ENCODE measurements at regions not wholly inside any gene's neighbourhood (a gene's known extent, or its start where the extent isn't known, plus 50 kb on each side); places are given as distances from the start of the nearest gene placed in this dataset.
A peak's percentile ranks its signal among the peaks of the same experiment; 100 is the strongest.

- DNase-seq = no peak
These were observed 79.1 kb downstream of the ZNF365 start for GRCh38 chr10:62453274-62453673.

DNA sequence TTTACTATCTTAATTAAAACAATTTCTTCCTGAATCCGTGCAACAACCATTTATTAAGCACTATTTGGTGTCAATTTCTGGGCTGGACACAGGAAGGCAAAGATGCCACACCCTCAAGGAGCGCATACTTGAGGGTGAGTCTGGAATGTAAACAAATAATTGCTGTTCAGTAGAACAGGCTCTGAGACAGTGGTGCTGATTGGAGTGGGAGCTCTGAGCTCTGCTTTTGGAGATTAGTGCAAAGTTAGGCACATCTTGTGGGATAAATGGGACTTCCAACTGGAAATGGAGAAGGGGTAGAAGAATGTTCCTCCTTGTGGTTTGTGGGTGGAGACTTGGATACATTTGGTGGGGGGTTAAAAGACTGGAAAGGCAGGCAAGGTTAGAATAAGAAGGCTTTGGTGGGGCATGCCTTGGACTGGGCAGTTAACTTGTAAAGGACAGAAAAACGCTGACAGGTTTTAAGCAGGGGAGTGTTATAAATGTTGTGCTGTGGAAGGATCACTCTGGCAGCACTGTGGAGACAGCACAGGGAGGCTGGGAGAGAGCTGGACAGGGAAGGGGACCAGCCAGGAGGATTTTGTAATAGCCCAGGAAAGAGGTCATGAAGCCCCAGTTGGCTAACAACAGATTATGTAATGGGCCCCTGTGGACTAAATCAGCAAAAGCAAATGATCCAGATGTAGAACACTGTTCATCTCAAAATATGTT is 80.7 kb downstream of the ZNF365 start:
- peak; percentile 75 for DNase-seq

DNA sequence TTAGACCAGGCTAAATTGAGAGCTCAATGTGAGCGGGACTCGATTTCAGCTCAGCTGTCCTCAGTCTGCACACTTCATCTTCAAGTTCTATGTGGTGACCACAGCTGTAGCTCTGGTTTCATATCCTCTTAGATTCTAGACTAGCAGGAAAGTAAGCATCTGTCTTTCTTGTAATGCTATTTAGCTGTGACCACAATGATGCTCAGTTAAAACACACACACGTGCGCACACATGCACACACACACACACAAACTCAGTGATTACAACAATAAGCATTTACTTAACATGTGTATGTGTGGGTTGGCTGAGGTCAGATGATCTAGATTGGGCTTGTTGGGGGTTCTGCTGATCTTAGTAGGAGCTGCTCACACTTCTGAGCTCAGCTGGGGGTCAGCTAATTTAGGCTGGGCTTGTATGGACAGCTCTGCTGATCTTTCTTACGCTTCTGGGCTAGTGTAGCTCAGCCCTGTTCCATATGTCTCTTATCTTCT is 82.5 kb downstream of the ZNF365 start:
- DNase-seq = peak; percentile 53

DNA sequence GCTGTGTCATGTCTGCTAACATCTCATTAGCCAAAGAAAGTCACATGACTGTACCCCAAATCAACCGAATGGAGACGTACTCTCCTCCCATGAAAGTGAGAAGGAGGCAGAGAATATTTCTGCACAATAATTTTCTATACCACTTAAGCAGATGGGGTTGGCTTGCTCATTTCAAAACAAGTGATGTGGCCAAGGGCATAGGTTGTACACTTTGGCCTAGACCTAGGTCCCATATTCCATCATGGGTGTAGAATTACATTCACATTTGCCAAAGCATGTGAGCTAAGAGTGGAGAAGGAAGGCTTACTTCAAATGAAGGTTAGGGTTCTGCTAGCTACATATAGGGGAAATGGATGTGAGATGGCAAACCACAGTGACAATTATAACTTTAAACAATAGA is 83.0 kb downstream of the ZNF365 start:
- DNase-seq = no peak

DNA sequence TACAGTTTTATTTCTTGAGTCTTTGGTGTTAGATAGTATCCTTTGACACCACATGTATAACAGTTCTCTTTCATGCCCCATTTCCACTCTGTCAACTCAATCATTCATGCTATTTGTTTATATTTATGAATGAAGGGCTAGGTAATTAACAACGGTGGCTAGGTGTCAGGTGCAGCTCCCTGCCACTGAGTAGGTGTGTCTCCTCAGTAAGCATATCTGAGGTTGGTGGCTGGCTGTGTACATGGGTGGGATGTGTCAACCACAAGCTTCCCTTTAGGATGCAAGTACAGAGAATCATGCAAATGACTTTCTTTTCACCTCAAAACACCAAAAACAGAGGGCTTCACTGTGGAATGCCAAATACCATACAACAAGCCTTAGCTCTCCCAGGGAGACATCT is 83.4 kb downstream of the ZNF365 start:
- no peak for DNase-seq

GRCh38 chr10:62459072-62459471 is 84.9 kb downstream of the ZNF365 start:
- DNase-seq = peak; percentile 83

GRCh38 chr10:62459500-62459899 is 85.3 kb downstream of the ZNF365 start:
- DNase-seq = no peak

DNA sequence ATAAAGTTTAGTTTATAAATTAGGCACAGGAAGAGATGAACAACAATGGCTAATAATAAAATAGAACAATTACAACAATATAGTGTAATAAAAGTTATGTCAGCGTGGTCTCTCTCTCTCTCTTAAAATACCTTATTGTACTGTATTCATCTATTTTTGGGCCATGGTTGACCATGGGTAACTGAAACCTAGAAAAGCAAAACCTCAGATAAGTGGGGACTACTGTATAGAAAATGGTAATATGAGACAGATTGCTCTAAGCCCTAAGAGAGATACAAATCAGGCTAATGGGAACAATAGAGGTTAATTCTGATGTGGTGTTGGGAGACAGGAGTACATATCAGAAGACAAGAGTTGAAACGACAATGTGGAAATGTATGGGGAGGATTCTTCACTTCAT is 86.2 kb downstream of the ZNF365 start:
- DNase-seq = no peak

- no peak for DNase-seq
These were observed 87.0 kb downstream of the ZNF365 start for GRCh38 chr10:62461120-62461519.

DNA sequence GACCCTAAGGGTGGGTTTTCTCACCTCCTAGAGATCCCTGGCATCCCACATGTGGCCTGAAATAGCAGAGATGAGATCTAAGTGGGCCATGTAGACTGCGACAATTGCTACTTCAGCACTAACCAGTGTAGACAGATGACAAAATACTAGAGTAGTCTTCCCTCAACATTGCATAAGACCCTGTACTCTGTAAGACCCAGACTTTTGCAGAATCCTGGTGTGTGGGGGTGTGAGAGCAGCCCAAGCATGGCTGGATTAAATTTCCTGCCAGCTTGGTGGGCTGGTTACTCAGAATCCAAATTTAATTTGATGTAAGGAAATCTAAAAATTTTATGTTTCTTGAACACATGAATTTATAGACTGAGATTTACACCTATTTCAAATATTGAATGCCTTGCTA is 88.3 kb downstream of the ZNF365 start:
- DNase-seq = no peak

GRCh38 chr10:62463364-62463763 is 89.2 kb downstream of the ZNF365 start:
- no peak for DNase-seq

GRCh38 chr10:62464308-62464707 is 90.1 kb downstream of the ZNF365 start:
- no peak for DNase-seq

DNA sequence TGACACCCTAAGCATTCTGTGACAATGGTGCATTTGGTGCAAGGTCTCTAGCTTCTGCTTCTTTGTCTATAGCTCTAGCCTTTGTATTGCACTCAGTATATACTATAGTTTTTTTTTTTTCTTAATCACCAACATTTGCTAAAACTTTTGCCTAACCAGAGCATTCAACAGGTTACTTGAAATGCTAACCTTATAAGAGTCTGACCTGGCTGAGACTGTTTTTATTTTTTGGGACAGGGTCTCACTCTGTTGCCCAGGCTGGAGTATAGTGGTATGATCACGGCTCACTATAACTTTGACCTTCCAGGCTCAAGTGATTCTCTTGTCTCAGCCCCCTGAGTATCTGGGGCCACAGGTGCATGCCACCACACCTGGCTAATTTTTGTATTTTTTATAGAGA is 92.4 kb downstream of the ZNF365 start:
- DNase-seq = no peak

GRCh38 chr10:62467527-62467926 is 93.4 kb downstream of the ZNF365 start:
- peak; percentile 46 for DNase-seq

DNA sequence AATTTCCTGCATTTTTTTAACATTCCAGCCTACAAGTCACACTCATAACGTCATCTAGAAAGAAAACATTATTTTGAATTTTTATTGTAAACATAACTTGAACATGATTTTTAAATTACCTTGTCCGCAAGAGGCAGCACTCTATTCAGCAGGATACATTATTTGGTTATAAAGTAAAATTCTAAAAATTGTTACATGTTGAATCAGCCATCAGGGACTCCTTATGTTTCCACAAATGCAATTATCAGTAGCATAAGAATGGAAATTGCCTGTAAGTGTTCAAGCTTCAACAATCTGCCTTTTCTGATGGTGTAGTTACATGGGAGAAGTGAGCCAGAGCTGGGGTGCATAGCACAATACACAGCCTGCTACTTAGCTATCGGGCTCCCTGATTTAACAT is 97.5 kb downstream of the ZNF365 start:
- DNase-seq = peak; percentile 71

DNA sequence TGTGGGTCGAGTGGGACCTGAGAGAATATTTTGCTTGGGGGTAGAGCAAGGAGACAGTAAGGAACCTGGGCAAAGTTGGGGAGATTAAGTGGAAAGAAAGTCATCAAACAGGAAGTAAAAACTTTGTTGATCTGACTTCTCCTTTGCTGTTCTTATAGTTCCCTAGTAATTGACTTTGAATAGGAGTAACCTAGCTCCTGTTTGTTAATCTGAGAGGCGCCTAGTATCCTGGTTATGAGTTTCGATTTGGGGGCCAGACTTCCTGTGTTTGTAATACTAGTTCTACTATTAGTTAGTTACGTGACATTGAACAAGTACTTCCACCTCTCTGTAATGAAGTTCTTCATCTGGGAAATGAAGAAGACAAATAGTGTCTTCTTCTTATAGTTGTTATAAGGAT is 99.1 kb downstream of the ZNF365 start:
- DNase-seq = no peak

DNA sequence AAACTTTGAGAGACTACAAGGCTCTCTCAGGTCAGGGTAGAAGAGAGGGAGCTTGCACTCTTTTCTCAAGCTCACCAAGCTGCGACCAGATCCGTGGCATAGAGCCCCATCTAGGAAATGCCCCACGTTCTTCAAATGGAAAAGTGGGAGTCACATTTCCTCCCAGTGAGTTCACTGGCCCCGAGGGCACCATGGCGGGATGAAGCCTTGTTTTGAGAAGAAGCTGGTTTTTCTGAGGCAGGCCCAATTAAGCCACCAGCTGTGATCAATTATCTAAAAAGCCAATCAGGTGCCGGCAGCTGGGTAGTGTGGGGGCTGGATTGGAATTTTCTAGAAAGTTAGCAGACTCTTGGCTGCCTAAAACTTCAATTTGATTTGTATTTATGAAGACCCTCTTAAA is 101.4 kb downstream of the ZNF365 start:
- DNase-seq = no peak

DNA sequence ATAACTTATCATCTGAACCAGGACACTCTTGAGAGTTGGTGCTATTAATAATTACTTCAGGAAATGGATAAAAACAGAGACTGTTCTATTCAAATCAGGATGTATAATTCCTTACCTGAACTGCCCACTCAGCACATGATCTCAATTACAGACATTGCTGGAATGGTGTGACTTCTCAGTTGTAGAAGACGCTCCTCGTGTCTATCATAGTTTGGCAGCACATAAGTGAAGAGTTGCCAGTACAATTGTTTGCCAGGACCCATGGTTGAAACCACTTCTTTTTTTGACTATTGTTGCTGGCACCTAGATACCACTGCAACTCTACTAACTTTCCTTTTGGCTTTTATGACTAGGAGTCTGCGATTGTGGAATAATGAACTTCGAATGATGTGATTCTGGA is 105.4 kb downstream of the ZNF365 start:
- DNase-seq = no peak

DNA sequence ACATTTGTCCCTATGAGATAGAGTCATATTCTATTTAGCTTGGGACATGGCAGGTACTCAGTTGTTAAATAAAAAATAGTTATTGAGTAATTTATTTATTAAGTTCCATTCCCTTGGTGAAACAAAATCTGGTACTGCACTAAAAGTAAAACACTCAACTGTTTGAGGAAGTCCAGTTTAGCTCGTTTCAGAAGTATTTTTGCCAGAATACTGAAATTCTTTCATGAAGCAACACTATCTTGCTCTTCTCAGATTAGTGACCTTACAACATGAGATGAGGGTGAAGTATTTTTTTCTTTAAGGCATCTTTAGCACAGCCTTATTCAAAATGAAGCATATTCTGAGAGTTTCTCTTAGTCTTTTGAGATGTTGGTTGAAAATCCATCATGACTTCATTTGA is 106.0 kb downstream of the ZNF365 start:
- no peak for DNase-seq

- no peak for DNase-seq
These were observed 108.4 kb downstream of the ZNF365 start for GRCh38 chr10:62482581-62482980.

DNA sequence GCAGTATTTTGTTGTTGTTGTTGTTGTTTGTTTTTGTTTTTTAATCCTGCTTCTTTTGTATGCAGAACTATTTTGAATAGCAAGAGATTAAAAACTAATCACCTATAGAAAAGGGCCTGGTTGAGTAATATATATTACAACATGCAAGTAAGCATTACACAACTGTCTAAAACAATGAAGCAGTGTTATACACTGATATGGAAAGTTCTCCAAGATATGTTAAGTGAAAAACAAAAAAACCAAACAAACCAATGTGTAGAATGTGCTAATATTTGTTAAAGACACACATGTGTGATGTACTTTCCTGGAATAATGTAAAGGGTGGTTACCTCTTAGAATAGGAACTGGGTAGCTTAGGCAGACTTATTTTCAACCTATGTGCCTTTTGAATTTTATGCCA is 117.4 kb downstream of the ZNF365 start:
- DNase-seq = no peak

DNA sequence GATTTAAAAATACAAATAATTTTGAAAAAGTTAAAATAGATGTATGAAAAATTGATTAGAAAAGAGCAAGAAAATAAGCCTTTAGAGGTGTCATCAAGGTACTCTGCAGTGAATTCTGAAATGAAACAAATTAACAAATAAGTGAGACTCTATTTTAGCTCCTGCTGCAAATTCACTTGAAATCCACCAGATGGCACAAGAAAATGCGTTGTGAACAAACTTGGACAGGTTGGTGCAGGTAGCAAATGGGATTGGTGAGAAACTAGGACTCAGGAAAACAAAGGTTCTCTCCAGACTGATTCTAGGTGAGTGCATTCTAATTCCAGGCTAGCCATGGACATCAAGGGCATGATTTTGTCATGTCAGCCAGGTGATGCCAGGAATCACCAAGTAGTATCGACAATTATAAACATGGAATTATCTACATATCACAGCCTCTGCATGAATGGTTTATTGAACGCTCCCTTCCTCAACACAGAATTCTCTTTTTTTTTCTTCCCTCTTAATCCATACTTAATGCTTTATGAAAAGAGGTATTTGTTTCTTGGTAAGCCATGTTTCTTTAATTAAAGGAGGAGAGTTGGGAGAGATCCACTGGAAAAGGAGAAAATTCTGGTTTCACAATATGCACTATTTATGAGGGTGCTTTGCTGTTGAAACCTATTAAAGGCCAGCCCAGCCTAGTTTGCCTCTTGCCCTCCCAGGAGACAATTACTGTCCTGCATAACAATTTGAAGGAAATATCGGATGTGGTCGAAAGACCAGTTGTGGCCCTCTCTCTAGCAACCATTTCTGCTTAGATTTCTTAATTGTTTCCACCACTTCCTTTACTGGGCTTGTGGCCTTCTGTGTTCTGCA is 118.1 kb downstream of the ZNF365 start:
- DNase-seq = peak; percentile 29

DNA sequence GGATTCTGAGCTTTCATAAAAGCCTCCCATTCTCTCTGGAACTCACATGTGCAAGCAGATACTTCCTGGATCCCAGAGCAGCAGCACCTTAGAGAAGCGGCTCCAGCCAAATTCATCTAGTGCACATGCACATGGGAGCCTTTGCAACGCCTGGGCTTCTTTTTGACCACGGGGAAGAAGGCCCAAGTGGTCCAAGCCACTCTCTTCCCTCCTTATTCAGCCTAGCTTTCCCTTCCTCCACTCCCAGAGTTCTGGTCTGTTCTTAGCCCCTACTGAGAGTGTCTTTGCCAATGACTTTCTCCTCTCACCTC is 118.7 kb downstream of the ZNF365 start:
- DNase-seq = no peak

GRCh38 chr10:62496925-62497324 is 122.8 kb downstream of the ZNF365 start:
- no peak for DNase-seq

DNA sequence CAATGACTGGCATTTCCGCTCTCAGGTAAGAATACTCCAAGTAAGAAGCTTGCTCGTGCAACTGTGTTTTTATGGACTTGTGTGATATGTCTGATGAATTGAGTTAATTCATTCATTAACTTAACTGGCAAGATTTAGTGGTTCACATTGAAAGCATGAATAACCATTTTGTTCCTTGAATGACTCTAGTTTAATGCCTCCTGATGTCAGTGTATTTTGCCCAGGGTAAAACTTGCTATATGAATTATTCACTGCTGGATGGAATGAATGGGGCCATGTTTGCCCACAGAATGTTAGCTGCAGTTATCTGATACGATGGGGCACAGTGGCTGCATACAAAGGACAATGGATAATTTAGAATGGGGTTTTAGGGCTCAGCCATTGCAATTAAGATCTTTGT is 124.1 kb downstream of the ZNF365 start:
- no peak for DNase-seq
